ENCODE measurements at regions not wholly inside any gene's neighbourhood (a gene's known extent, or its start where the extent isn't known, plus 50 kb on each side); places are given as distances from the start of the nearest gene placed in this dataset.

DNA sequence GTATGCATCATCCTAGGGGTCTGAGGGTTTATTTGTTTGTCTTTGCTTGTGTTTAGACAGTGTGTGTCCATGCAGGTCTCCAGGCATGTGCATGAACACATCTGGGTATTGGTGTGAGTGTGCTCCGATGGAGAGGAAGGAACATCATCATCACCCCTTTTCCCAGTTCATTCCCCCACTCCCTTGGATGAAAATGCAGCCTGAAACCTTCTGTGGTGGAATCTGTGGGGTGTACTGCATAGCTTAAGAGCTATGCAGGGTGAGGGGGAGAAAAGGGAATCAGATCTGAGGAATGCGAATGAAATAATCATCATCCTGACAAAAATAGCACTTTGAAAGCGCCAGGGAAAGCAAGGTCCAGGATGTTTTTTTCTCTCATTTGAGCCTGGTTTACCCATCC lies 520.1 kb downstream of the NTRK3 start:
- no peaks in the 10 kb centered on the region for H3K36me3 ChIP-seq
- no peak overlapping the region for H3K4me3 ChIP-seq
- TF ChIP-seq, protein P1, sequence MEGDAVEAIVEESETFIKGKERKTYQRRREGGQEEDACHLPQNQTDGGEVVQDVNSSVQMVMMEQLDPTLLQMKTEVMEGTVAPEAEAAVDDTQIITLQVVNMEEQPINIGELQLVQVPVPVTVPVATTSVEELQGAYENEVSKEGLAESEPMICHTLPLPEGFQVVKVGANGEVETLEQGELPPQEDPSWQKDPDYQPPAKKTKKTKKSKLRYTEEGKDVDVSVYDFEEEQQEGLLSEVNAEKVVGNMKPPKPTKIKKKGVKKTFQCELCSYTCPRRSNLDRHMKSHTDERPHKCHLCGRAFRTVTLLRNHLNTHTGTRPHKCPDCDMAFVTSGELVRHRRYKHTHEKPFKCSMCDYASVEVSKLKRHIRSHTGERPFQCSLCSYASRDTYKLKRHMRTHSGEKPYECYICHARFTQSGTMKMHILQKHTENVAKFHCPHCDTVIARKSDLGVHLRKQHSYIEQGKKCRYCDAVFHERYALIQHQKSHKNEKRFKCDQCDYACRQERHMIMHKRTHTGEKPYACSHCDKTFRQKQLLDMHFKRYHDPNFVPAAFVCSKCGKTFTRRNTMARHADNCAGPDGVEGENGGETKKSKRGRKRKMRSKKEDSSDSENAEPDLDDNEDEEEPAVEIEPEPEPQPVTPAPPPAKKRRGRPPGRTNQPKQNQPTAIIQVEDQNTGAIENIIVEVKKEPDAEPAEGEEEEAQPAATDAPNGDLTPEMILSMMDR (IDR thresholded peaks at IDR 0.05), result no peak
- TF ChIP-seq EP300 (IDR thresholded peaks at IDR 0.05), result no peak
- no peak for TF ChIP-seq POLR2AphosphoS5 (IDR thresholded peaks at IDR 0.05)
- no peak for TF ChIP-seq POLR2A (IDR thresholded peaks at IDR 0.05)
- 80% methylated on average over 3 of the region's 3 CpGs for WGBS
- no peaks in the 10 kb centered on the region for H3K4me1 ChIP-seq
- no peak overlapping the region for H3K27ac ChIP-seq
- DNase-seq (ENCODE audit: low spot score in 2 of 2), result no peak
- H3K27me3 ChIP-seq, result no peaks in the 10 kb centered on the region
- H3K9me3 ChIP-seq, result no peaks in the 10 kb centered on the region

DNA sequence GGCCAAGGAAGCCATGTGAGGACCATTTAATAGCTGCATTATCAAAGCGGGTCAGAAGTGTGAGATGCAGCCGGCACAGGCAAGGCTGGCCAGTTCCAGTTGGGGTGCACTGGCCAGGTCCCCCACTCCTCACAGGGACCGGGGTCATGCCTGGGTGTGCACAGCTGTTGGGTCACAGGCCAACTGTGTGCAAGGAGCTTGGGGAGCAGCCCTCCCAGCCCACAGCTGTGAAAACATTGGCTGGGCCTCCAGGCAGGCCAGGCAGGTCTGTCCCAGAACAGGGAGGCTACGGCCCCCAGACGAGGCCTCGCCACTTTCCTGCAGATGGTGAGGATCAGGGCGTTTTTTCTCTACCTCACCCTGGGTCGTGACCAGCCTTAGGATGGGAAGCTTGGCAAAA lies 521.0 kb downstream of the NTRK3 start:
- H3K4me1 ChIP-seq, result no peaks in the 10 kb centered on the region
- TF ChIP-seq POLR2A (IDR thresholded peaks at IDR 0.05) (no peak), POLR2AphosphoS5 (IDR thresholded peaks at IDR 0.05) (no peak), EP300 (IDR thresholded peaks at IDR 0.05) (no peak)
- TF ChIP-seq, protein P1 (IDR thresholded peaks at IDR 0.05), result no peak
- no peaks in the 10 kb centered on the region for H3K27me3 ChIP-seq
- no peaks in the 10 kb centered on the region for H3K9me3 ChIP-seq
- no peaks in the 10 kb centered on the region for H3K36me3 ChIP-seq
- no peak overlapping the region for H3K4me3 ChIP-seq
- no peak for DNase-seq (ENCODE audit: low spot score in 2 of 2)
- 78% methylated on average over 7 of the region's 8 CpGs for WGBS
- H3K27ac ChIP-seq, result no peak overlapping the region

DNA sequence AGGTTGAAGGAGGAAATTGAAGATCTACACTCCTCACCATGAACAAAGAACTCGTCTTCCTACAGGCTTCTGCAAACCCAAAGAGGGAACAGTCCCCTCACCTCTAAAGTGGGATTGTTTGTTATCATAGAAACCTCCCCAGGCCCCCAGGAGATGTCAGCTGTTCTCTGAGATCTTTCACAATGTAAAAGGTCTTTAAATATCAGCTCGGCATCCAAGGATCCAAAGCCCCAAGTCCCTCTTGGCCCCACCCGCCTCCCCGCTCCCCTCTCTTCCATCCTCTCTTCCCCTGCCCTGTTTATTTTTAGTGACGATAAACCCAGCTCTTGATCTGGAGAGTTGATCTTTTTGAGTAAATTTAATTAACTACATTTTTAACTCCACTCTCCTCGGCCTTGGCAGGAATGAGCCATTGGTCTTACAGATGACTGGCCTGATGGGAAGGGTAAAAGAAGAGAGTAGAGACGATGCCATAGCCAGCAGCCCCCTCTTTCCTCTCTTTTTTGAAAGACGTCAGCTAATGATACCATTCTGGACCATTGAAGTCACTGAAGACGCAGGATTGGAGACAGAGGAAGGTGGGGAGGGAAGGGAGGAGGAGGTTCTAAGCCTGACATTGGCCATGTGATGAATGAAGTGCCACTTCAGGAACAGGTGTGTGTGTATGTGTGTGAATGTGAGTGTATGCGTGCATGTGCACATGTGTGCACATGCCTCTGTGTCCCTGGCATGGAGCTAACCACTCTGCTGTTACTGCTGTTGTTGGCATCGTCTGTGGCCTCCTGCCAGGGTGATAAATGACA lies 521.8 kb downstream of the NTRK3 start:
- TF ChIP-seq EP300 (IDR thresholded peaks at IDR 0.05) (no peak), POLR2A (IDR thresholded peaks at IDR 0.05) (no peak), POLR2AphosphoS5 (IDR thresholded peaks at IDR 0.05) (no peak)
- TF ChIP-seq, protein P1 (IDR thresholded peaks at IDR 0.05), result no peak
- no peak overlapping the region for H3K27ac ChIP-seq
- DNase-seq (ENCODE audit: low spot score in 2 of 2), result no peak
- no peaks in the 10 kb centered on the region for H3K9me3 ChIP-seq
- no peaks in the 10 kb centered on the region for H3K4me1 ChIP-seq
- WGBS, result 77% methylated on average over 11 of the region's 11 CpGs
- H3K27me3 ChIP-seq, result no peaks in the 10 kb centered on the region
- no peak overlapping the region for H3K4me3 ChIP-seq
- no peaks in the 10 kb centered on the region for H3K36me3 ChIP-seq

DNA sequence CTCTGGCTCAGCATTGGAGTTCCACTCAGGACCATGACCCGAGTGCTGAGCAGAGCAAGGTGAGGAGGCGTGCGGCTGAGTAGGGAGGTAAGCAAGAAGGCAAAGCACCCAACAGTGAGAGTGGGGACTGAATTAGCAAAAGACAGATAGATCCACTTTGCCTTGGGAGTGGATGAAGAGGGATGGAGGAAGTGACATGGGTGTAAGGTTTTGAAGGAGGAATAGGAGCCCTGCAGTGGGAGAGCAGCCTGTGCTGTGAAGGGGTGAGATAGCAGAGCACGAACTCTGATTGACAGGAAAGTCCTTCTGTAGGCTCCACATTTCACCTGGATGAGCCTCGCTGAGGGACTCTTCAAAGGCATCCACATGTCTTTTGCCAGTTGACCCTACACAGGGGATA lies 522.6 kb downstream of the NTRK3 start:
- no peaks in the 10 kb centered on the region for H3K9me3 ChIP-seq
- TF ChIP-seq, protein P1 (IDR thresholded peaks at IDR 0.05), result no peak
- no peak for TF ChIP-seq EP300 (IDR thresholded peaks at IDR 0.05)
- TF ChIP-seq POLR2A (IDR thresholded peaks at IDR 0.05), result no peak
- TF ChIP-seq POLR2AphosphoS5 (IDR thresholded peaks at IDR 0.05), result no peak
- H3K4me1 ChIP-seq, result no peaks in the 10 kb centered on the region
- no peak overlapping the region for H3K27ac ChIP-seq
- no peak overlapping the region for H3K4me3 ChIP-seq
- 90% methylated on average over 5 of the region's 5 CpGs for WGBS
- H3K36me3 ChIP-seq, result no peaks in the 10 kb centered on the region
- DNase-seq (ENCODE audit: low spot score in 2 of 2), result no peak
- no peaks in the 10 kb centered on the region for H3K27me3 ChIP-seq

DNA sequence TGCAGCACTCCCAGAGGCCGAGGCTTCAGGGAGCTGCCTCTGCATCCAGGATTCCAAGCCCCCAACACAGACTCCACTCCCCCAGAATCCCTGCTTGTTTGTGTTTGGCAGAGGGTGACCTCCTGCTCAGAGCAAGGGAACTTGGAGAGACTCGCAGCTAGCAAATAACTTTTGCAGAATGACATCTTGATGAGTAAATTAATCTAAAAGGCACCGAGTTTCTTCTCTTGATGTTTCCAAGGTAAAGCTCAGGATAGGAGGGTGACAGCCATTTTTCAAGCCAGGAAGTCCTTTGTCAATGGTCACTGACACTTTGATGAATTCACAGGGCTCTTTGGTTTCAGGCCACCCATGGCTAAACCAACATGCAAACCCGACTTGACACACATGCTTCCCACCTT lies 523.0 kb downstream of the NTRK3 start:
- no peaks in the 10 kb centered on the region for H3K36me3 ChIP-seq
- no peaks in the 10 kb centered on the region for H3K9me3 ChIP-seq
- WGBS, result 65% methylated on average over 4 of the region's 4 CpGs
- H3K4me1 ChIP-seq, result no peaks in the 10 kb centered on the region
- H3K27ac ChIP-seq, result no peak overlapping the region
- DNase-seq (ENCODE audit: low spot score in 2 of 2), result no peak
- no peaks in the 10 kb centered on the region for H3K27me3 ChIP-seq
- TF ChIP-seq POLR2A (IDR thresholded peaks at IDR 0.05), result no peak
- TF ChIP-seq POLR2AphosphoS5 (IDR thresholded peaks at IDR 0.05), result no peak
- no peak for TF ChIP-seq EP300 (IDR thresholded peaks at IDR 0.05)
- TF ChIP-seq, protein P1 (IDR thresholded peaks at IDR 0.05), result no peak
- no peak overlapping the region for H3K4me3 ChIP-seq

Measured in suprapubic skin (tissue), 4 donors.